HepG2 (cell line): ENCODE measurements at regions not wholly inside any gene's neighbourhood (a gene's known extent, or its start where the extent isn't known, plus 50 kb on each side); places are given as distances from the start of the nearest gene placed in this dataset.

Experiments used
- ESRRA ChIP-seq: sonication (generic); formaldehyde crosslinking; IDR thresholded peaks from 2 replicates; pipeline ENCODE4 v1.5.1; 2020; ENCODE audit warnings: mild to moderate bottlenecking, low read depth, missing genetic modification reagents
- EZH2 ChIP-seq: conservative IDR thresholded peaks from 2 replicates; pipeline ENCODE4 v1.6.1; 2012; ENCODE audit warnings: mild to moderate bottlenecking, low read depth, low read length, moderate library complexity
- FOXK2 ChIP-seq: fragments of 450-650 bp; IDR thresholded peaks from 2 replicates; pipeline ENCODE4 v1.6.1; 2016
- MAF1 ChIP-seq: sonication (generic); formaldehyde crosslinking; IDR thresholded peaks from 2 replicates; pipeline ENCODE4 v1.5.0; 2020; ENCODE audit warnings: missing genetic modification reagents, borderline replicate concordance
- MBNL3 ChIP-seq: fragments of 250-450 bp; sonication (Bioruptor Pico); conservative IDR thresholded peaks from 2 replicates; pipeline ENCODE4 v1.8.0; 2022; ENCODE audit warnings: mild to moderate bottlenecking, inconsistent platforms
- MEF2D ChIP-seq: sonication (generic); formaldehyde crosslinking; IDR thresholded peaks from 2 replicates; pipeline ENCODE4 v1.5.1; 2020; ENCODE audit warnings: mild to moderate bottlenecking, missing genetic modification reagents
- SIX4 ChIP-seq: sonication (generic); formaldehyde crosslinking; IDR thresholded peaks from 2 replicates; pipeline ENCODE4 v1.4.0; 2020; ENCODE audit warnings: missing genetic modification reagents
- SMAD9 ChIP-seq: sonication (generic); formaldehyde crosslinking; IDR thresholded peaks from 2 replicates; pipeline ENCODE4 v1.5.1; 2020; ENCODE audit warnings: mild to moderate bottlenecking, missing genetic modification reagents
- SP2 ChIP-seq: sonication (generic); formaldehyde crosslinking; IDR thresholded peaks from 2 replicates; pipeline ENCODE4 v1.5.1; 2020; ENCODE audit warnings: mild to moderate bottlenecking, missing genetic modification reagents
- USF2 ChIP-seq, 2 experiments: sonication (generic) in 1 of 2; formaldehyde crosslinking in 1 of 2; IDR thresholded peaks; 2 replicates each; pipeline versions ENCODE4 v1.5.1 to v1.6.1; 2011 to 2020; ENCODE audit warnings: borderline replicate concordance in 1 of 2, low read depth in 1 of 2, low read length in 1 of 2, mild to moderate bottlenecking in 1 of 2, missing genetic modification reagents in 1 of 2, moderate library complexity in 1 of 2
- ZNF138 ChIP-seq: sonication (generic); formaldehyde crosslinking; IDR thresholded peaks from 2 replicates; pipeline ENCODE4 v1.5.0; 2020; ENCODE audit warnings: mild to moderate bottlenecking, low read depth, missing genetic modification reagents
- ZNF335 ChIP-seq: sonication (generic); formaldehyde crosslinking; IDR thresholded peaks from 2 replicates; pipeline ENCODE4 v1.4.0; 2020; ENCODE audit warnings: missing genetic modification reagents
- ZNF574 ChIP-seq: sonication (generic); formaldehyde crosslinking; IDR thresholded peaks from 2 replicates; pipeline ENCODE4 v1.4.0; 2020; ENCODE audit warnings: missing genetic modification reagents
- ZNF616 ChIP-seq: sonication (generic); formaldehyde crosslinking; IDR thresholded peaks from 2 replicates; pipeline ENCODE4 v1.5.0; 2020; ENCODE audit warnings: low read depth, mild to moderate bottlenecking, missing genetic modification reagents
- ZNF713 ChIP-seq: sonication (generic); formaldehyde crosslinking; IDR thresholded peaks from 2 replicates; pipeline ENCODE4 v1.4.0; 2020; ENCODE audit warnings: mild to moderate bottlenecking, missing genetic modification reagents
- ZNF780A ChIP-seq: sonication (generic); formaldehyde crosslinking; IDR thresholded peaks from 2 replicates; pipeline ENCODE4 v1.8.0; 2022; ENCODE audit warnings: mild to moderate bottlenecking, missing genetic modification reagents, moderate library complexity
- TF ChIP-seq, protein P1 (sequence below): sonication (generic); formaldehyde crosslinking; IDR thresholded peaks from 2 replicates; pipeline ENCODE4 v1.4.0; 2020; ENCODE audit warnings: missing genetic modification reagents, borderline replicate concordance
- TF ChIP-seq, protein P2 (sequence below): fragments of 450-650 bp; IDR thresholded peaks from 2 replicates; pipeline ENCODE4 v1.6.1; 2017; ENCODE audit warnings: mild to moderate bottlenecking

DNA sequence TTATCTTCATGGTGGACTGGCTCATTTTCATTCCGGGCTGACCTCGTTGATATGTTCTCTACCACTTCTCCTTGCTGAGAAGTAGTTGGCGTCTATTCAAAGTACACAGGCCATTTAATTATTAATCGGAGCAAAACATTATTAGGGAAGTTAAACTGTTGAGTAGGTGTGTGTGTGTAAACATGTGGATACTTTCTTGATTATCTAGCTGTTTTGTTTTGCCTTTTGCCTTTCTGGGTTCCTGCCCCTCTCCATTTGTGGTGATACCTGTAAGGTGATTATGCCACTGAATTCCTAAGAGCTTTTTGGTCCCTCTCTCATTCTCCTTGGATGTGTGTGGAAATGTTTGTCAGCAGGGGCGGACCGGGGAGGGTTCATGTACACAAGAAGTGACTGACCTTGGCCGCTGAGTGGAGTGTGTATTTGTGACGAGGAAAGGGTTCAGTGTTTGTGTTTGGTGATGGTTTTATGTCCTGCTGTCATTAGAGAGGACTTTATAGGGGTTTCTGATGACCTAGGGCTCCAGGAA, 56.6 kb upstream of the PPP2R5A start (continued):
- TF ChIP-seq USF2 (IDR thresholded peaks at IDR 0.05; ENCODE audit: low read depth, low read length): no peak
- no peak for TF ChIP-seq USF2 (CRISPR knock-in tag; IDR thresholded peaks at IDR 0.05; ENCODE audit: borderline replicate concordance)
- peak; percentile 86 for TF ChIP-seq MEF2D
- TF ChIP-seq, protein P1, sequence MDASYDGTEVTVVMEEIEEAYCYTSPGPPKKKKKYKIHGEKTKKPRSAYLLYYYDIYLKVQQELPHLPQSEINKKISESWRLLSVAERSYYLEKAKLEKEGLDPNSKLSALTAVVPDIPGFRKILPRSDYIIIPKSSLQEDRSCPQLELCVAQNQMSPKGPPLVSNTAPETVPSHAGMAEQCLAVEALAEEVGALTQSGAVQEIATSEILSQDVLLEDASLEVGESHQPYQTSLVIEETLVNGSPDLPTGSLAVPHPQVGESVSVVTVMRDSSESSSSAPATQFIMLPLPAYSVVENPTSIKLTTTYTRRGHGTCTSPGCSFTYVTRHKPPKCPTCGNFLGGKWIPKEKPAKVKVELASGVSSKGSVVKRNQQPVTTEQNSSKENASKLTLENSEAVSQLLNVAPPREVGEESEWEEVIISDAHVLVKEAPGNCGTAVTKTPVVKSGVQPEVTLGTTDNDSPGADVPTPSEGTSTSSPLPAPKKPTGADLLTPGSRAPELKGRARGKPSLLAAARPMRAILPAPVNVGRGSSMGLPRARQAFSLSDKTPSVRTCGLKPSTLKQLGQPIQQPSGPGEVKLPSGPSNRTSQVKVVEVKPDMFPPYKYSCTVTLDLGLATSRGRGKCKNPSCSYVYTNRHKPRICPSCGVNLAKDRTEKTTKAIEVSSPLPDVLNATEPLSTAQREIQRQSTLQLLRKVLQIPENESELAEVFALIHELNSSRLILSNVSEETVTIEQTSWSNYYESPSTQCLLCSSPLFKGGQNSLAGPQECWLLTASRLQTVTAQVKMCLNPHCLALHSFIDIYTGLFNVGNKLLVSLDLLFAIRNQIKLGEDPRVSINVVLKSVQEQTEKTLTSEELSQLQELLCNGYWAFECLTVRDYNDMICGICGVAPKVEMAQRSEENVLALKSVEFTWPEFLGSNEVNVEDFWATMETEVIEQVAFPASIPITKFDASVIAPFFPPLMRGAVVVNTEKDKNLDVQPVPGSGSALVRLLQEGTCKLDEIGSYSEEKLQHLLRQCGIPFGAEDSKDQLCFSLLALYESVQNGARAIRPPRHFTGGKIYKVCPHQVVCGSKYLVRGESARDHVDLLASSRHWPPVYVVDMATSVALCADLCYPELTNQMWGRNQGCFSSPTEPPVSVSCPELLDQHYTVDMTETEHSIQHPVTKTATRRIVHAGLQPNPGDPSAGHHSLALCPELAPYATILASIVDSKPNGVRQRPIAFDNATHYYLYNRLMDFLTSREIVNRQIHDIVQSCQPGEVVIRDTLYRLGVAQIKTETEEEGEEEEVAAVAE (CRISPR knock-in tag): peak; percentile 39; the same call in 1 of the 2 replicates
- no peak for TF ChIP-seq ESRRA (CRISPR knock-in tag)
- TF ChIP-seq ZNF713 (CRISPR knock-in tag): no peak
- TF ChIP-seq ZNF335 (CRISPR knock-in tag): 0 out of 2 replicates have a peak, but pooled peaks have one; percentile 43
- no peak for TF ChIP-seq ZNF780A
- no peak for TF ChIP-seq ZNF138 (CRISPR knock-in tag)
- no peak for TF ChIP-seq SMAD9
- no peak for TF ChIP-seq MBNL3 (CRISPR knock-in tag)
- TF ChIP-seq EZH2: no peak
- peak; percentile 39; the same call in 1 of the 2 replicates for TF ChIP-seq ZNF574 (CRISPR knock-in tag)
- no peak for TF ChIP-seq ZNF616 (CRISPR knock-in tag)
- TF ChIP-seq FOXK2: peak; percentile 52; the same call in 1 of the 2 replicates
- TF ChIP-seq SIX4 (CRISPR knock-in tag): no peak
- TF ChIP-seq, protein P2, sequence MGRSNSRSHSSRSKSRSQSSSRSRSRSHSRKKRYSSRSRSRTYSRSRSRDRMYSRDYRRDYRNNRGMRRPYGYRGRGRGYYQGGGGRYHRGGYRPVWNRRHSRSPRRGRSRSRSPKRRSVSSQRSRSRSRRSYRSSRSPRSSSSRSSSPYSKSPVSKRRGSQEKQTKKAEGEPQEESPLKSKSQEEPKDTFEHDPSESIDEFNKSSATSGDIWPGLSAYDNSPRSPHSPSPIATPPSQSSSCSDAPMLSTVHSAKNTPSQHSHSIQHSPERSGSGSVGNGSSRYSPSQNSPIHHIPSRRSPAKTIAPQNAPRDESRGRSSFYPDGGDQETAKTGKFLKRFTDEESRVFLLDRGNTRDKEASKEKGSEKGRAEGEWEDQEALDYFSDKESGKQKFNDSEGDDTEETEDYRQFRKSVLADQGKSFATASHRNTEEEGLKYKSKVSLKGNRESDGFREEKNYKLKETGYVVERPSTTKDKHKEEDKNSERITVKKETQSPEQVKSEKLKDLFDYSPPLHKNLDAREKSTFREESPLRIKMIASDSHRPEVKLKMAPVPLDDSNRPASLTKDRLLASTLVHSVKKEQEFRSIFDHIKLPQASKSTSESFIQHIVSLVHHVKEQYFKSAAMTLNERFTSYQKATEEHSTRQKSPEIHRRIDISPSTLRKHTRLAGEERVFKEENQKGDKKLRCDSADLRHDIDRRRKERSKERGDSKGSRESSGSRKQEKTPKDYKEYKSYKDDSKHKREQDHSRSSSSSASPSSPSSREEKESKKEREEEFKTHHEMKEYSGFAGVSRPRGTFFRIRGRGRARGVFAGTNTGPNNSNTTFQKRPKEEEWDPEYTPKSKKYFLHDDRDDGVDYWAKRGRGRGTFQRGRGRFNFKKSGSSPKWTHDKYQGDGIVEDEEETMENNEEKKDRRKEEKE: no peak
- no peak for TF ChIP-seq SP2 (CRISPR knock-in tag)
- TF ChIP-seq MAF1 (CRISPR knock-in tag): no peak
